Fibroblast of pulmonary artery (primary cell): ENCODE measurements at regions not wholly inside any gene's neighbourhood (a gene's known extent, or its start where the extent isn't known, plus 50 kb on each side); places are given as distances from the start of the nearest gene placed in this dataset.

ENCODE experiments used
- DNase-seq: peaks from one replicate; pipeline ENCODE4 v3.0.0-alpha.2; 2010; ENCODE audit warnings: low read depth
- H3K4me3 ChIP-seq: replicated peaks from 2 replicates; pipeline ENCODE4 v1.5.1; 2011; ENCODE audit warnings: low read depth, mild to moderate bottlenecking, control low read depth, low read length, moderate library complexity
- CTCF ChIP-seq: IDR thresholded peaks from 2 replicates; pipeline ENCODE4 v1.5.1; 2011; ENCODE audit warnings: mild to moderate bottlenecking, control low read depth, low read length, inconsistent platforms; ENCODE audit errors: missing control alignments

GRCh38 chr20:50292591-50293283 is 102.1 kb downstream of the CEBPB start:
- peak; percentile 97 for DNase-seq
- TF ChIP-seq CTCF = no peak
- H3K4me3 ChIP-seq = no peak overlapping the region

GRCh38 chr20:50293284-50294139 is 102.9 kb downstream of the CEBPB start:
- no peak overlapping the region for H3K4me3 ChIP-seq
- TF ChIP-seq CTCF = no peak
- no peak for DNase-seq

- no peak overlapping the region for H3K4me3 ChIP-seq
- DNase-seq = no peak
- TF ChIP-seq CTCF = no peak
Measured at GRCh38 chr20:50294164-50295088, 103.8 kb downstream of the CEBPB start.

- no peak for DNase-seq
- TF ChIP-seq CTCF = no peak
- no peak overlapping the region for H3K4me3 ChIP-seq
Measured at GRCh38 chr20:50295345-50295744, 104.7 kb downstream of the CEBPB start.

- H3K4me3 ChIP-seq = no peak overlapping the region
- no peak for TF ChIP-seq CTCF
- no peak for DNase-seq
Measured at GRCh38 chr20:50295762-50296449, 105.3 kb downstream of the CEBPB start.
